ENCODE measurements at regions not wholly inside any gene's neighbourhood (a gene's known extent, or its start where the extent isn't known, plus 50 kb on each side); places are given as distances from the start of the nearest gene placed in this dataset.

- H3K36me3 Mint-ChIP-seq (ENCODE audit: unreplicated experiment) = no peaks in the 10 kb centered on the region
- DNase-seq (ENCODE audit: extremely low spot score, unreplicated experiment) = no peak
- TF ChIP-seq CTCF (IDR thresholded peaks at IDR 0.05) = no peak
- peaks cover 5% of the 10 kb centered on the region for H3K9me3 Mint-ChIP-seq (ENCODE audit: unreplicated experiment)
- H3K4me3 Mint-ChIP-seq (ENCODE audit: unreplicated experiment) = no peak overlapping the region
- H3K27me3 Mint-ChIP-seq (ENCODE audit: unreplicated experiment) = no peaks in the 10 kb centered on the region
- H3K4me1 Mint-ChIP-seq (ENCODE audit: unreplicated experiment) = peaks cover 18% of the 10 kb centered on the region
- H3K27ac Mint-ChIP-seq (ENCODE audit: unreplicated experiment) = no peak overlapping the region
Observed at GRCh38 chr9:86818636-86819035, 128.7 kb downstream of the GAS1 start.

- DNase-seq (ENCODE audit: extremely low spot score, unreplicated experiment) = no peak
- peaks cover 2% of the 10 kb centered on the region for H3K9me3 Mint-ChIP-seq (ENCODE audit: unreplicated experiment)
- H3K27me3 Mint-ChIP-seq (ENCODE audit: unreplicated experiment) = no peaks in the 10 kb centered on the region
- H3K4me1 Mint-ChIP-seq (ENCODE audit: unreplicated experiment) = peaks cover 12% of the 10 kb centered on the region
- no peaks in the 10 kb centered on the region for H3K36me3 Mint-ChIP-seq (ENCODE audit: unreplicated experiment)
- no peak overlapping the region for H3K27ac Mint-ChIP-seq (ENCODE audit: unreplicated experiment)
- TF ChIP-seq CTCF (IDR thresholded peaks at IDR 0.05) = no peak
- H3K4me3 Mint-ChIP-seq (ENCODE audit: unreplicated experiment) = no peak overlapping the region
Observed at GRCh38 chr9:86816868-86817267, 130.4 kb downstream of the GAS1 start.

GRCh38 chr9:86816366-86816765, 130.9 kb downstream of the GAS1 start:
- Mint-ChIP-seq H3K27ac (ENCODE audit: unreplicated experiment) (no peak overlapping the region), H3K36me3 (ENCODE audit: unreplicated experiment) (no peaks in the 10 kb centered on the region), H3K4me1 (ENCODE audit: unreplicated experiment) (peaks cover 7% of the 10 kb centered on the region), H3K4me3 (ENCODE audit: unreplicated experiment) (no peak overlapping the region), H3K27me3 (ENCODE audit: unreplicated experiment) (no peaks in the 10 kb centered on the region), H3K9me3 (ENCODE audit: unreplicated experiment) (no peaks in the 10 kb centered on the region)
- TF ChIP-seq CTCF (IDR thresholded peaks at IDR 0.05) = no peak
- DNase-seq (ENCODE audit: extremely low spot score, unreplicated experiment) = peak; percentile 68

- Mint-ChIP-seq H3K27me3 (ENCODE audit: unreplicated experiment) (no peaks in the 10 kb centered on the region), H3K4me1 (ENCODE audit: unreplicated experiment) (no peaks in the 10 kb centered on the region), H3K36me3 (ENCODE audit: unreplicated experiment) (no peaks in the 10 kb centered on the region), H3K9me3 (ENCODE audit: unreplicated experiment) (no peaks in the 10 kb centered on the region), H3K4me3 (ENCODE audit: unreplicated experiment) (no peak overlapping the region), H3K27ac (ENCODE audit: unreplicated experiment) (no peak overlapping the region)
- DNase-seq (ENCODE audit: extremely low spot score, unreplicated experiment) = peak; percentile 30
- TF ChIP-seq CTCF (IDR thresholded peaks at IDR 0.05) = no peak
Observed at GRCh38 chr9:86812616-86813015, 134.7 kb downstream of the GAS1 start.

GRCh38 chr9:86809759-86810367, 137.4 kb downstream of the GAS1 start:
- Mint-ChIP-seq H3K9me3 (ENCODE audit: unreplicated experiment) (no peaks in the 10 kb centered on the region), H3K4me1 (ENCODE audit: unreplicated experiment) (no peaks in the 10 kb centered on the region), H3K36me3 (ENCODE audit: unreplicated experiment) (no peaks in the 10 kb centered on the region), H3K27ac (ENCODE audit: unreplicated experiment) (no peak overlapping the region), H3K27me3 (ENCODE audit: unreplicated experiment) (no peaks in the 10 kb centered on the region), H3K4me3 (ENCODE audit: unreplicated experiment) (no peak overlapping the region)
- no peak for TF ChIP-seq CTCF (IDR thresholded peaks at IDR 0.05)
- DNase-seq (ENCODE audit: extremely low spot score, unreplicated experiment) = peak; percentile 25

All from osteocyte (in vitro differentiated cells).